GM23248 (cell line): ENCODE measurements at regions not wholly inside any gene's neighbourhood (a gene's known extent, or its start where the extent isn't known, plus 50 kb on each side); places are given as distances from the start of the nearest gene placed in this dataset.

Experiments
- DNase-seq: peaks from one replicate; pipeline ENCODE4 v3.0.0-alpha.2; 2015
- H2AFZ ChIP-seq: fragments of 200-600 bp; sonication (generic); 2 replicates; pipeline ENCODE4 v1.6.1; 2016; ENCODE audit warnings: antibody characterized with exemption
- H3F3A ChIP-seq: fragments of 200-600 bp; sonication (generic); 2 replicates; pipeline ENCODE4 v1.6.1; 2016; ENCODE audit warnings: mild to moderate bottlenecking, antibody characterized with exemption, mixed run types; ENCODE audit not compliant: insufficient read depth
- H3K27ac ChIP-seq: fragments of 200-600 bp; sonication (generic); 2 replicates; pipeline ENCODE4 v1.5.1; 2016; ENCODE audit warnings: mild to moderate bottlenecking
- H3K27me3 ChIP-seq: fragments of 200-600 bp; sonication (generic); replicated peaks from 2 replicates; pipeline ENCODE4 v1.6.1; 2016; ENCODE audit warnings: mild to moderate bottlenecking; ENCODE audit not compliant: insufficient read depth
- H3K36me3 ChIP-seq: fragments of 200-600 bp; sonication (generic); 2 replicates; pipeline ENCODE4 v1.6.1; 2016; ENCODE audit warnings: low read depth, mild to moderate bottlenecking
- H3K4me1 ChIP-seq: fragments of 200-600 bp; sonication (generic); 2 replicates; pipeline ENCODE4 v1.6.1; 2016; ENCODE audit warnings: mild to moderate bottlenecking; ENCODE audit not compliant: insufficient read depth
- H3K4me2 ChIP-seq: fragments of 200-600 bp; sonication (generic); one replicate; pipeline ENCODE4 v1.6.1; 2016; ENCODE audit warnings: mild to moderate bottlenecking; ENCODE audit not compliant: unreplicated experiment
- H3K4me3 ChIP-seq: fragments of 200-600 bp; sonication (generic); 2 replicates; pipeline ENCODE4 v1.5.1; 2016; ENCODE audit warnings: mild to moderate bottlenecking
- H3K79me2 ChIP-seq: fragments of 200-600 bp; sonication (generic); 2 replicates; pipeline ENCODE4 v1.6.1; 2016; ENCODE audit warnings: mild to moderate bottlenecking; ENCODE audit not compliant: insufficient read depth
- H3K9ac ChIP-seq: fragments of 200-600 bp; sonication (generic); 2 replicates; pipeline ENCODE4 v1.6.1; 2016; ENCODE audit warnings: mild to moderate bottlenecking
- H3K9me2 ChIP-seq: fragments of 200-600 bp; sonication (generic); 2 replicates; pipeline ENCODE4 v1.6.1; 2016; ENCODE audit warnings: mixed run types, mild to moderate bottlenecking, moderate library complexity; ENCODE audit not compliant: insufficient read depth
- H3K9me3 ChIP-seq: fragments of 200-600 bp; sonication (generic); one replicate; pipeline ENCODE4 v1.6.1; 2017; ENCODE audit warnings: low read depth
- H4K20me1 ChIP-seq: fragments of 200-600 bp; sonication (generic); 2 replicates; pipeline ENCODE4 v1.6.0; 2016; ENCODE audit not compliant: insufficient read depth
- EZH2 ChIP-seq: fragments of 200-600 bp; sonication (generic); IDR thresholded peaks from 2 replicates; pipeline ENCODE4 v1.6.1; 2018; ENCODE audit warnings: antibody characterized with exemption, mild to moderate bottlenecking; ENCODE audit not compliant: insufficient read depth, poor library complexity, severe bottlenecking
- EZH2phosphoT487 ChIP-seq: fragments of 200-600 bp; sonication (generic); IDR thresholded peaks from 2 replicates; pipeline ENCODE4 v1.6.1; 2018; ENCODE audit warnings: antibody characterized with exemption, moderate library complexity, mild to moderate bottlenecking, low read depth; ENCODE audit not compliant: insufficient read depth
- WGBS, 2 experiments: methylation state at CpG; one replicate each; pipeline ENCODE4 v1.1.6; 2015 to 2017; ENCODE audit warnings: low lambda C conversion rate in 2 of 2, low coverage in 1 of 2; ENCODE audit errors: missing lambda C conversion rate in 2 of 2; 5-methylcytosine and 5-hydroxymethylcytosine counted together
- in situ Hi-C: fragments of 300-500 bp; cut with MboI; formaldehyde crosslinking; loops from 2 replicates; pipeline ENCODE4 v1.15.0; 2020

GRCh38 chr10:78365694-78366093 is 332.0 kb downstream of the RPS24 start:
- H3K4me2 ChIP-seq = no peak overlapping the region
- no peak overlapping the region for H3K9ac ChIP-seq
- 71 to 88% methylated on average over 4 of the region's 4 CpGs for WGBS, 2 experiments
- H3K79me2 ChIP-seq = no peaks in the 10 kb centered on the region
- TF ChIP-seq EZH2 (no peak), EZH2phosphoT487 (no peak)
- DNase-seq = peak; percentile 11
- no peaks in the 10 kb centered on the region for H3F3A ChIP-seq
- peaks cover 5% of the 10 kb centered on the region for H3K27me3 ChIP-seq
- no peaks in the 10 kb centered on the region for H3K9me2 ChIP-seq
- H3K9me3 ChIP-seq = no peaks in the 10 kb centered on the region
- no peaks in the 10 kb centered on the region for H3K36me3 ChIP-seq
- H3K4me3 ChIP-seq = no peak overlapping the region
- in situ Hi-C loops = no loop called here
- H3K27ac ChIP-seq = no peak overlapping the region
- H2AFZ ChIP-seq = no peak overlapping the region
- no peaks in the 10 kb centered on the region for H4K20me1 ChIP-seq
- H3K4me1 ChIP-seq = peaks cover 4% of the 10 kb centered on the region; the same call in 1 of the 2 replicates

GRCh38 chr10:78366663-78367411 is 333.2 kb downstream of the RPS24 start:
- H3K9me2 ChIP-seq = no peaks in the 10 kb centered on the region
- WGBS, 2 experiments = 82 to 86% methylated on average over 15 of the region's 15 CpGs
- H3K9ac ChIP-seq = no peak overlapping the region
- in situ Hi-C loops = no loop called here
- no peak overlapping the region for H3K4me2 ChIP-seq
- peaks cover 4% of the 10 kb centered on the region; the same call in 1 of the 2 replicates for H3K4me1 ChIP-seq
- TF ChIP-seq EZH2phosphoT487 = no peak
- no peak for TF ChIP-seq EZH2
- H3K27ac ChIP-seq = no peak overlapping the region
- H3K36me3 ChIP-seq = no peaks in the 10 kb centered on the region
- DNase-seq = no peak
- no peaks in the 10 kb centered on the region for H3F3A ChIP-seq
- H2AFZ ChIP-seq = no peak overlapping the region
- peaks cover 5% of the 10 kb centered on the region for H3K27me3 ChIP-seq
- no peak overlapping the region for H3K4me3 ChIP-seq
- H3K79me2 ChIP-seq = no peaks in the 10 kb centered on the region
- no peaks in the 10 kb centered on the region for H3K9me3 ChIP-seq
- no peaks in the 10 kb centered on the region for H4K20me1 ChIP-seq

GRCh38 chr10:78367751-78368150 is 334.1 kb downstream of the RPS24 start:
- no peaks in the 10 kb centered on the region for H3K9me2 ChIP-seq
- H3K9me3 ChIP-seq = no peaks in the 10 kb centered on the region
- no peaks in the 10 kb centered on the region for H3K36me3 ChIP-seq
- no peak overlapping the region for H3K4me2 ChIP-seq
- WGBS, 2 experiments = 23 to 35% methylated on average over 2 of the region's 2 CpGs
- peaks cover 5% of the 10 kb centered on the region for H3K27me3 ChIP-seq
- TF ChIP-seq EZH2phosphoT487 (no peak), EZH2 (no peak)
- H2AFZ ChIP-seq = no peak overlapping the region
- in situ Hi-C loops = no loop called here
- no peak overlapping the region for H3K27ac ChIP-seq
- H3F3A ChIP-seq = no peaks in the 10 kb centered on the region
- H3K9ac ChIP-seq = no peak overlapping the region
- H4K20me1 ChIP-seq = no peaks in the 10 kb centered on the region
- no peaks in the 10 kb centered on the region for H3K4me1 ChIP-seq
- no peak for DNase-seq
- H3K79me2 ChIP-seq = no peaks in the 10 kb centered on the region
- H3K4me3 ChIP-seq = no peak overlapping the region

GRCh38 chr10:78371136-78371535 is 337.5 kb downstream of the RPS24 start:
- Histone ChIP-seq H3K4me1 (no peaks in the 10 kb centered on the region), H3K4me3 (no peak overlapping the region), H3F3A (no peaks in the 10 kb centered on the region), H3K4me2 (no peak overlapping the region), H3K27me3 (peaks cover 5% of the 10 kb centered on the region), H2AFZ (no peak overlapping the region), H3K9me3 (no peaks in the 10 kb centered on the region), H3K36me3 (no peaks in the 10 kb centered on the region), H3K9me2 (no peaks in the 10 kb centered on the region), H3K9ac (no peak overlapping the region), H4K20me1 (no peaks in the 10 kb centered on the region), H3K27ac (no peak overlapping the region), H3K79me2 (no peaks in the 10 kb centered on the region)
- DNase-seq = no peak
- TF ChIP-seq EZH2 (no peak), EZH2phosphoT487 (no peak)
- 60 to 65% methylated on average over 4 of the region's 4 CpGs for WGBS, 2 experiments
- in situ Hi-C loops = no loop called here

GRCh38 chr10:78372806-78373205 is 339.1 kb downstream of the RPS24 start:
- Histone ChIP-seq H3K4me1 (no peaks in the 10 kb centered on the region), H3F3A (no peaks in the 10 kb centered on the region), H3K36me3 (no peaks in the 10 kb centered on the region), H3K27me3 (no peaks in the 10 kb centered on the region; the same call in 1 of the 2 replicates), H3K9me3 (no peaks in the 10 kb centered on the region), H4K20me1 (no peaks in the 10 kb centered on the region), H3K9ac (no peak overlapping the region), H3K4me2 (no peak overlapping the region), H3K4me3 (no peak overlapping the region), H2AFZ (no peak overlapping the region), H3K9me2 (no peaks in the 10 kb centered on the region), H3K79me2 (no peaks in the 10 kb centered on the region), H3K27ac (no peak overlapping the region)
- in situ Hi-C loops = no loop called here
- no peak for TF ChIP-seq EZH2
- no peak for TF ChIP-seq EZH2phosphoT487
- no peak for DNase-seq
- 87 to 94% methylated on average over 6 of the region's 6 CpGs for WGBS, 2 experiments
